T-cell (primary cell): ENCODE measurements at regions not wholly inside any gene's neighbourhood (a gene's known extent, or its start where the extent isn't known, plus 50 kb on each side); places are given as distances from the start of the nearest gene placed in this dataset.

Source experiments
- ATAC-seq, 4 experiments: fragments of 200-7000 bp in 3 of 4; fragments of 150-1000 bp in 1 of 4; cut with Tn5 transposase; replicated peaks in 1 of 4; 1 replicate in 3 of 4; 2 replicates in 1 of 4; pipeline ENCODE4 v1.10.0; 2021; ENCODE audit warnings: moderate library complexity in 3 of 4, mild to moderate bottlenecking in 2 of 4, moderate number of reproducible peaks in 1 of 4
- CTCF ChIA-PET, 2 donors: fragments of 300-600 bp; sonication (Branson Sonifier 250); formaldehyde crosslinking; loops; one replicate each; lab custom pipeline; 2022; ENCODE audit warnings: antibody characterized with exemption in 2 of 2; lab: Charles Lee
- POLR2A ChIA-PET, 2 donors: fragments of 300-600 bp; sonication (Branson Sonifier 250); formaldehyde crosslinking; loops; one replicate each; lab custom pipeline; 2022; ENCODE audit warnings: antibody characterized with exemption in 2 of 2; lab: Charles Lee
- DNase-seq, 35 experiments: peaks; one replicate each; pipeline versions ENCODE4 v3.0.0 to v3.0.0-alpha.2; 2013 to 2023
- H3K27ac ChIP-seq: one replicate; pipeline ENCODE4 v1.5.1; 2013; ENCODE audit warnings: low read length
- H3K27me3 ChIP-seq, 2 experiments: replicated peaks in 1 of 2; 1 replicate in 1 of 2; 2 replicates in 1 of 2; pipeline versions ENCODE4 v1.6.1 to v1.7.0; 2013; ENCODE audit warnings: low read length in 1 of 2, mixed read lengths in 1 of 2; ENCODE audit not compliant: control insufficient read depth in 2 of 2, insufficient read depth in 2 of 2; ENCODE audit errors: extremely low read depth in 1 of 2
- H3K36me3 ChIP-seq, 2 donors: 1 replicate in 1 of 2; 2 replicates in 1 of 2; pipeline versions ENCODE4 v1.6.1 to v1.7.0; 2013; ENCODE audit warnings: low read length in 1 of 2; ENCODE audit not compliant: control insufficient read depth in 2 of 2, insufficient read depth in 1 of 2; ENCODE audit errors: extremely low read depth in 1 of 2
- H3K4me1 ChIP-seq, 2 experiments: 1 replicate in 1 of 2; 2 replicates in 1 of 2; pipeline versions ENCODE4 v1.6.1 to v1.7.0; 2013; ENCODE audit warnings: low read length in 2 of 2, mixed read lengths in 1 of 2; ENCODE audit not compliant: insufficient read depth in 2 of 2, control insufficient read depth in 1 of 2; ENCODE audit errors: extremely low read depth in 1 of 2
- H3K4me3 ChIP-seq, 2 donors: 1 replicate in 1 of 2; 2 replicates in 1 of 2; pipeline versions ENCODE4 v1.5.1 to v1.7.0; 2013; ENCODE audit warnings: mild to moderate bottlenecking in 2 of 2, low read length in 1 of 2, moderate library complexity in 1 of 2; ENCODE audit not compliant: control insufficient read depth in 1 of 2; ENCODE audit errors: extremely low read depth in 1 of 2
- H3K9me3 ChIP-seq: 2 replicates; pipeline ENCODE4 v1.7.0; 2013
- H3K27ac Mint-ChIP-seq, 2 donors: one replicate each; pipeline ENCODE4 v1.8.0; 2020 to 2021; ENCODE audit warnings: mild to moderate bottlenecking in 2 of 2, mixed read lengths in 2 of 2
- H3K27me3 Mint-ChIP-seq, 2 donors: one replicate each; pipeline ENCODE4 v1.8.0; 2021 to 2022; ENCODE audit warnings: mixed read lengths in 2 of 2
- H3K36me3 Mint-ChIP-seq: one replicate; pipeline ENCODE4 v1.8.0; 2021; ENCODE audit warnings: mixed read lengths
- H3K4me1 Mint-ChIP-seq, 3 donors: one replicate each; pipeline ENCODE4 v1.8.0; 2020 to 2022; ENCODE audit warnings: mixed read lengths in 3 of 3, mild to moderate bottlenecking in 1 of 3
- H3K4me3 Mint-ChIP-seq, 3 donors: one replicate each; pipeline ENCODE4 v1.8.0; 2020 to 2022; ENCODE audit warnings: mild to moderate bottlenecking in 3 of 3, mixed read lengths in 3 of 3, moderate library complexity in 3 of 3
- H3K9me3 Mint-ChIP-seq, 3 donors: one replicate each; pipeline ENCODE4 v1.8.0; 2020 to 2022; ENCODE audit warnings: mixed read lengths in 3 of 3
- WGBS: methylation state at CpG from one replicate; pipeline ENCODE4 v1.1.5; 2013; ENCODE audit warnings: missing lambda C conversion rate; ENCODE audit not compliant: insufficient coverage; 5-methylcytosine and 5-hydroxymethylcytosine counted together

DNA sequence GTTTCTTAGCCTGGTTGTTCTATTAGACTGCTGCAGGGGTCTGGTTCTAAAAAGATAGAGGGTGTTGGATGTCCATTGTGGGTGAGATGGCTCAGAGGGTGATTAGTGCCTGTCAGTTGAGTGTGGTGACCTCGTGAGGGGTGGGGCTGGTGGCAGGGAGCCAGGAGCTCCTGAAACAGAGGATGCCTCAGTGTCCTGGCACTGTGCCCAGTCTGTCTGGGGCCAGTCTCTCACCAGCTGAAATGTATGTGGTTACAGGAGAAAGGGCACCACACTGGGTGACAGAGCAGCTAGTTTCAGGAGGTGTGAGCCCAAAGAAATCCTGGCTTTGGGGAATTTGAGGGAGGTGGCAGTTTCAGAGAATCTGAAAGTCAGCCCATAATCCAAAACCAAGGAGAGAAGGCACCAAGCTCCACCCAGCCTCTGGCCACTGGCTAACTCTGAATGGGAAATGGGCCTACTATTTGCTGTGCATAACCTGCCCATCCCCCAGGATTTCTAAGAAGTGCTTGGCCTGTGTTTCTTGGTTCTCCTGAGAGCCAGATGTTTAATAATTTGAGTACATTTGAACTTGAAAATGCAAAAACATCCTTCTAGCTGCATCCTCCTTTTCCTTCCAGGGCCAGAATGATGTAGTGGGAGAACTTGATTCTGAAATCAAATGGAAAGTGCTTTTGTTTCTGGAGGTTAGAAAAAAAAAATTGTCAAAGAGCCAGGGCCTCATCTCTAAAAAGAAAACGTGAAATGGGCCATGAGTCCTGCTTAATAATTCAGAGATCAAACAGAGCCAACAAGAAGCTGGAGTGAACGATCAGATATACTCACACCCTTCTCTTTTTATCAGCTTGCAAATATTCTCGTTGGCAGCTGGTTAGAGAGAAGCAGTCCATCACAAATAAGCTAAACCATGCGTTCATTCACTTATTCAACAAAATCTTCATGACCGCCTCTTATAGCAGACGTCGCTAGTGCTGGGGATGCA is 92.3 kb downstream of the B3GNT2 start:
- Histone ChIP-seq H3K4me3 (no peak overlapping the region), H3K9me3 (no peaks in the 10 kb centered on the region), H3K27me3 (peaks cover 0 to 3% of the 10 kb centered on the region in 2 experiments), H3K4me1 (peaks cover 0 to 12% of the 10 kb centered on the region in 2 experiments), H3K27ac (no peak overlapping the region), H3K36me3 (no peaks in the 10 kb centered on the region)
- Mint-ChIP-seq H3K4me1 (peaks cover 10 to 13% (median 10%) of the 10 kb centered on the region in 3 donors), H3K9me3 (peaks cover 7 to 10% (median 8%) of the 10 kb centered on the region in 3 donors), H3K36me3 (no peaks in the 10 kb centered on the region), H3K4me3 (no peak overlapping the region), H3K27ac (peak overlapping the region in 1 of 2 donors; percentile 56), H3K27me3 (no peaks in the 10 kb centered on the region)
- 79% methylated on average over 8 of the region's 8 CpGs for WGBS
- ChIA-PET POLR2A (interaction anchor here in 1 of 2 donors (0.5 kb wide), 1 partner anchor 1545 kb away, joined by 3 read pairs; no protein-coding TSS in a partner anchor), CTCF (interaction anchor here in 1 of 2 donors (1.0 kb wide), 1 partner anchor 21 kb away, joined by 3 read pairs; no protein-coding TSS in a partner anchor)
- peak in 31 of 35 experiments; percentile 23 to 73 (median 44) for DNase-seq
- ATAC-seq, result peak; percentile 34 to 67 (median 50)

DNA sequence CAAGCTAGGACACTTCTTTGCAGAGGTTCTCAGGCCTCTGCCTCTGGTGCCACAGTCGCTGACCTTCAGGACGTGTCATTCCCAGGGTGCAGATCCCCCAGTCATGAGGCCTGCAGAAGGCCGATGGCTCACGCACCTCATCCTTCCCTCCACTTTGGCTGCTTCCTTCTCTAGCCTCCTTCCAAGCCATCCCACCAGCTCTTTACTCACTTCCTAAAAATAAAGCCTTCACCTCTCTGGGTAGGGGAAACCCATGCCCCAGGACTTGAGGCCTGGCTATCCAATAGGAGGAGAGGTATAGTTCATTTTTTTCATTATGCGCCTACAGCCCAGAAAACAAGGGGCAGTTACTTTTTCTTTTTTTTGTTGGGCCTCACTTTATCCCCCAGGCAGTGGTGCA is 91.4 kb downstream of the B3GNT2 start:
- ChIA-PET CTCF (no interaction called here), POLR2A (interaction anchor here in 1 of 2 donors (0.5 kb wide), 1 partner anchor 449 kb away, joined by 15 read pairs; no protein-coding TSS in a partner anchor)
- no peak for DNase-seq
- Mint-ChIP-seq H3K27me3 (no peaks in the 10 kb centered on the region), H3K9me3 (peaks cover 7 to 10% (median 8%) of the 10 kb centered on the region in 3 donors), H3K27ac (no peak overlapping the region), H3K4me1 (peaks cover 10 to 13% (median 10%) of the 10 kb centered on the region in 3 donors), H3K36me3 (no peaks in the 10 kb centered on the region), H3K4me3 (no peak overlapping the region)
- Histone ChIP-seq H3K9me3 (no peaks in the 10 kb centered on the region), H3K27me3 (no peaks in the 10 kb centered on the region), H3K27ac (no peak overlapping the region), H3K4me3 (no peak overlapping the region), H3K4me1 (peaks cover 0 to 12% of the 10 kb centered on the region in 2 experiments), H3K36me3 (no peaks in the 10 kb centered on the region)
- ATAC-seq, result no peak
- WGBS, result 100% methylated on average over 2 of the region's 5 CpGs

DNA sequence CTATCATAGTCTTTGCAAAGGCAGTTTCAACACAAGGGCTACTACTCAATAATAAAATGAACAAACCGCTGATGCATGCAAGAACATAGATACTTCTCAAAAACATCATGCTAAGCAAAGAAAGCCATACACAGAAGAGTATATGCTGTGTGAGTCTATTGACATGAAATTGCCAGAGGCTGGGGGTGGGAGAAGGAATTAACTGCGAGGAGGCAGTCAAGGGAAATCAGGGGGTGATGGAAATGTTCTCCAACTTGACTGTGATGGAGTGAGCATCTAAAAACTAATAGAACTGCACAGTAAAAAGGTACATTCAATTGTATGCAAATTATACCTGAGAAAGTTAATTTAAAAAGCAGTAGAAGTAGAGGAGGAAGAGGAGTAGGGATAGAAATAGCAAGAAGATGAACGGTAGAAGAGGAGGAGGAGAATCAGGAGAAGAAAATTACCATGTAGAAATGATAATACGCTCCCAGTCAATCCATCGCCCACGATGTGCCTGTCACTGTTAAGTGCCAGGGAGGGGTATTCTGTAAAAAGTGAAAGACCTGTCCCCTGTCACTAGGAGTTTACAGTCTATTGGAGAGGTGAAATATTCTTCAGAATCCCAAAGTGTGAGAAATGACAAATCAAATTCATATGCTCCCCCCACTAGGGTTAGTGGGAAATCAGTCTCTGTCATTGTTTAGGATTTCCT is 90.3 kb downstream of the B3GNT2 start:
- DNase-seq (no peak), ATAC-seq (no peak)
- Mint-ChIP-seq H3K36me3 (no peaks in the 10 kb centered on the region), H3K4me3 (no peak overlapping the region), H3K4me1 (peaks cover 10 to 13% (median 11%) of the 10 kb centered on the region in 3 donors), H3K27me3 (no peaks in the 10 kb centered on the region), H3K27ac (no peak overlapping the region), H3K9me3 (peaks cover 7 to 10% (median 8%) of the 10 kb centered on the region in 3 donors)
- CTCF ChIA-PET, result no interaction called here
- Histone ChIP-seq H3K27ac (no peak overlapping the region), H3K27me3 (no peaks in the 10 kb centered on the region), H3K9me3 (no peaks in the 10 kb centered on the region), H3K4me3 (no peak overlapping the region), H3K36me3 (no peaks in the 10 kb centered on the region), H3K4me1 (peaks cover 0 to 12% of the 10 kb centered on the region in 2 experiments)
- POLR2A ChIA-PET, result interaction anchor here in 1 of 2 donors (0.6 kb wide), 1 partner anchor 11 kb away, joined by 4 read pairs; no protein-coding TSS in a partner anchor
- 100% methylated on average over 1 of the region's 6 CpGs for WGBS

DNA sequence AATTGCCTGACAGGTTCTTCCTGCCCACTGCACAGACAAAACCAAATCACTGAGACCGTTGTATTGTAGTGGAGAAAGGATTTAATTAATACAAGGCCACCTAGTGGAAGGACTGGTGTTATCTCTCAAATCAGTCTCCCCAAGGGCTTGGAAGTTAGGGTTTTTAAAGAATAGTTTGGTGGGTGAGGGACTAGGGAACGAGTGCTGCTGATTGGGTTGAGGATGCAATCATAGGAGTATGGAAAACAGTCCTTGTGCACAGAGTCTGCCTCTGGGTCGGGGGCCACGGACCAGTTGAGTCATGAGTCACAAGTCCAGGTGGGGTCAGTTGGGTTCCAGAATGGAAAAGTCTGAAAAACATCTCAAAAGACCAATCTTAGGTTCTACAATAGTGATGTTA is 89.1 kb downstream of the B3GNT2 start:
- Histone ChIP-seq H3K4me1 (peaks cover 0 to 12% of the 10 kb centered on the region in 2 experiments), H3K27ac (no peak overlapping the region), H3K27me3 (no peaks in the 10 kb centered on the region), H3K36me3 (no peaks in the 10 kb centered on the region), H3K4me3 (no peak overlapping the region), H3K9me3 (no peaks in the 10 kb centered on the region)
- ChIA-PET POLR2A (no interaction called here), CTCF (no interaction called here)
- Mint-ChIP-seq H3K27ac (no peak overlapping the region), H3K9me3 (peaks cover 7 to 10% (median 8%) of the 10 kb centered on the region in 3 donors), H3K4me3 (no peak overlapping the region), H3K36me3 (no peaks in the 10 kb centered on the region), H3K27me3 (no peaks in the 10 kb centered on the region), H3K4me1 (peaks cover 10 to 13% (median 11%) of the 10 kb centered on the region in 3 donors)
- DNase-seq, result no peak
- 89% methylated on average over 3 of the region's 4 CpGs for WGBS
- ATAC-seq, result no peak

DNA sequence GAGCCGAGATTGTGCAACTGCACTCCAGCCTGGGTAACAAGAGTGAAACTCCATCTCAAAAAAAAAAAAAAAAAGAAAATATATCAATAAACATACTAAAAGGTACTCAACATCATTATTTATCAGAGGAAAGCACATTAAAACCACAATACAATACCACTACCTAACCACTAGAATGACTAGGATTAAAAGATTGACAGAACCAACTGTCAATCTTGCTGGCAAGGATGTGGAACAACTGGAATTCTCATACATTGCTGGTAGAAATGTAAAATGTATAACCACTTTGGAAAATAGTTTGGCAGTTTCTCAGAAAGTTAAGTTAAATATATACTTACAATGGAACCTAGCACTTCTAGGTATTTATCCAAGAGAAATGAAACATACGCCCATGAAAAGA is 88.6 kb downstream of the B3GNT2 start:
- Mint-ChIP-seq H3K4me3 (no peak overlapping the region), H3K4me1 (peaks cover 10 to 13% (median 11%) of the 10 kb centered on the region in 3 donors), H3K27me3 (no peaks in the 10 kb centered on the region), H3K9me3 (peaks cover 7 to 13% (median 8%) of the 10 kb centered on the region in 3 donors), H3K36me3 (no peaks in the 10 kb centered on the region), H3K27ac (no peak overlapping the region)
- H3K36me3 ChIP-seq, result no peaks in the 10 kb centered on the region
- CTCF ChIA-PET, result no interaction called here
- no peaks in the 10 kb centered on the region for H3K9me3 ChIP-seq
- H3K27me3 ChIP-seq, result no peaks in the 10 kb centered on the region
- no peak overlapping the region for H3K4me3 ChIP-seq
- ATAC-seq (no peak), DNase-seq (no peak)
- no CpG with 5 or more reads among the region's 2 CpGs for WGBS
- no peak overlapping the region for H3K27ac ChIP-seq
- POLR2A ChIA-PET, result no interaction called here
- H3K4me1 ChIP-seq, result peaks cover 0 to 12% of the 10 kb centered on the region in 2 experiments

DNA sequence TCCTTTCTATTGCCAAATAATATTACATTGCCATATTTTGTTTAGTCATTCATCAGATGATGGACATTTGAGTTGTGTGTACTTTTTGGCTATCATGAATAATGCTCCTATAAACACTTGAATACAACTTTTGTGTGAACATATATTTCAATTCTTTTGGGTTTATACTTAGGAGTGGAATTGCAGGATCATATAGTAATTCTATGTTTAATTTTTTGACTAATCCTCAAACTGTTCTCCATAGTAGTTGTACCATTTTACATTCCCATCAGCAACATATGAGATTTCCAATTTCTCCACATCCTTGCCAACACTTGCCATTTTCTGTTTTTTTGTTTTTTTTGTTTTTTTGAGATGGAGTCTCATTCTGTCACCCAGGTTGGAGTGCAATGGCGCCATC is 87.2 kb downstream of the B3GNT2 start:
- DNase-seq (no peak), ATAC-seq (no peak)
- no CpG with 5 or more reads among the region's 1 CpG for WGBS
- Mint-ChIP-seq H3K27me3 (no peaks in the 10 kb centered on the region), H3K4me3 (no peak overlapping the region), H3K36me3 (peaks cover 3% of the 10 kb centered on the region), H3K4me1 (peaks cover 6 to 9% (median 8%) of the 10 kb centered on the region in 3 donors), H3K9me3 (peaks cover 7 to 22% (median 8%) of the 10 kb centered on the region in 3 donors), H3K27ac (no peak overlapping the region)
- ChIA-PET POLR2A (no interaction called here), CTCF (no interaction called here)
- Histone ChIP-seq H3K4me3 (no peak overlapping the region), H3K27me3 (no peaks in the 10 kb centered on the region), H3K9me3 (no peaks in the 10 kb centered on the region), H3K36me3 (no peaks in the 10 kb centered on the region), H3K4me1 (peaks cover 0 to 8% of the 10 kb centered on the region in 2 experiments), H3K27ac (no peak overlapping the region)
